H1 (cell line): ENCODE measurements at regions not wholly inside any gene's neighbourhood (a gene's known extent, or its start where the extent isn't known, plus 50 kb on each side); places are given as distances from the start of the nearest gene placed in this dataset.

Experiments used
- CTCF ChIA-PET: fragments of 300-600 bp; sonication (Branson Sonifier 250); formaldehyde crosslinking; loops from one replicate; lab custom pipeline; 2021; ENCODE audit not compliant: partially characterized antibody; lab: Charles Lee
- POLR2A ChIA-PET: fragments of 300-600 bp; sonication (Branson Sonifier 250); formaldehyde crosslinking; loops from one replicate; lab custom pipeline; 2021; ENCODE audit warnings: inconsistent platforms; ENCODE audit not compliant: partially characterized antibody; lab: Charles Lee
- DNase-seq, 2 experiments: peaks; one replicate each; pipeline versions ENCODE4 v3.0.0 to v3.0.0-alpha.2; 2010 to 2022; ENCODE audit warnings: low spot score in 2 of 2, low read depth in 1 of 2, mixed read lengths in 1 of 2
- FAIRE-seq: peaks from 2 replicates; lab custom pipeline; 2011; peaks lifted over from hg19 to GRCh38; lab: Jason Lieb, UNC
- H2AFZ ChIP-seq: 2 replicates; pipeline ENCODE4 v1.8.1; 2012; ENCODE audit warnings: low read length, inconsistent platforms
- H2AK5ac ChIP-seq: 2 replicates; pipeline ENCODE4 v1.6.1; 2013; ENCODE audit warnings: low read depth, low read length
- H2BK120ac ChIP-seq: replicated peaks from 2 replicates; pipeline ENCODE3; 2013; ENCODE audit warnings: low read depth, low read length, inconsistent platforms
- H2BK12ac ChIP-seq: 2 replicates; pipeline ENCODE4 v1.6.1; 2013; ENCODE audit warnings: low read depth, low read length
- H2BK15ac ChIP-seq: 2 replicates; pipeline ENCODE4 v1.6.1; 2013; ENCODE audit warnings: low read length
- H2BK20ac ChIP-seq: 2 replicates; pipeline ENCODE4 v1.6.1; 2013; ENCODE audit warnings: low read length
- H2BK5ac ChIP-seq: 2 replicates; pipeline ENCODE4 v1.6.1; 2013; ENCODE audit warnings: low read depth, low read length
- H3K14ac ChIP-seq: 2 replicates; pipeline ENCODE4 v1.6.1; 2013; ENCODE audit warnings: inconsistent platforms; ENCODE audit not compliant: insufficient read length
- H3K18ac ChIP-seq: 2 replicates; pipeline ENCODE4 v1.6.1; 2013; ENCODE audit warnings: low read length; ENCODE audit errors: extremely low read depth
- H3K23ac ChIP-seq: 2 replicates; pipeline ENCODE4 v1.6.1; 2013; ENCODE audit warnings: inconsistent platforms; ENCODE audit not compliant: insufficient read length
- H3K23me2 ChIP-seq: 2 replicates; pipeline ENCODE4 v1.6.1; 2013; ENCODE audit warnings: low read depth, low read length
- H3K27ac ChIP-seq: 2 replicates; pipeline ENCODE4 v1.6.1; 2011; ENCODE audit warnings: low read depth, low read length, inconsistent platforms
- H3K27me3 ChIP-seq, 4 experiments: replicated peaks in 1 of 4; 1 replicate in 1 of 4; 2 replicates in 3 of 4; pipeline versions ENCODE4 v1.6.1 to v1.8.1; 2011 to 2013; ENCODE audit warnings: low read length in 3 of 4, mild to moderate bottlenecking in 3 of 4, inconsistent platforms in 2 of 4, mixed read lengths in 2 of 4, moderate library complexity in 1 of 4; ENCODE audit not compliant: control insufficient read depth in 3 of 4, insufficient read depth in 3 of 4; ENCODE audit errors: extremely low read depth in 1 of 4
- H3K36me3 ChIP-seq, 4 experiments: 2 replicates each; pipeline versions ENCODE4 v1.6.1 to v1.8.1; 2011 to 2013; ENCODE audit warnings: mild to moderate bottlenecking in 4 of 4, low read length in 3 of 4, moderate library complexity in 2 of 4, control low read depth in 1 of 4, inconsistent platforms in 1 of 4; ENCODE audit not compliant: insufficient read depth in 4 of 4, control insufficient read depth in 2 of 4
- H3K4ac ChIP-seq: replicated peaks from 2 replicates; pipeline ENCODE3; 2013; ENCODE audit warnings: low read length, low read depth, mixed read lengths, inconsistent platforms; ENCODE audit not compliant: insufficient read length
- H3K4me1 ChIP-seq, 4 experiments: replicated peaks in 1 of 4; 1 replicate in 1 of 4; 2 replicates in 3 of 4; pipeline versions ENCODE4 v1.6.1 to v1.8.1; 2011 to 2013; ENCODE audit warnings: low read length in 3 of 4, inconsistent platforms in 2 of 4, mixed read lengths in 1 of 4; ENCODE audit not compliant: insufficient read depth in 4 of 4, control insufficient read depth in 3 of 4
- H3K4me2 ChIP-seq, 2 experiments: 2 replicates each; pipeline versions ENCODE4 v1.6.1 to v1.8.1; 2011 to 2013; ENCODE audit warnings: low read depth in 2 of 2, low read length in 2 of 2, control low read depth in 1 of 2, inconsistent platforms in 1 of 2, mild to moderate bottlenecking in 1 of 2; ENCODE audit not compliant: insufficient read depth in 1 of 2
- H3K4me3 ChIP-seq, 4 experiments: fragments of 200-600, 300-600 bp in 1 of 4; sonication (generic), shearing (Covaris generic), sonication (Bioruptor Twin) in 1 of 4; 2 replicates each; pipeline versions ENCODE4 v1.5.1 to v1.8.1; 2011 to 2016; ENCODE audit warnings: low read length in 4 of 4, low read depth in 3 of 4, control low read depth in 2 of 4, inconsistent platforms in 2 of 4, mild to moderate bottlenecking in 2 of 4, mixed read lengths in 1 of 4, moderate library complexity in 1 of 4; ENCODE audit not compliant: insufficient read depth in 2 of 4; ENCODE audit errors: extremely low read depth in 1 of 4
- H3K56ac ChIP-seq: replicated peaks from 2 replicates; pipeline ENCODE3; 2013; ENCODE audit warnings: low read depth, mild to moderate bottlenecking, mixed read lengths, low read length, inconsistent platforms; ENCODE audit not compliant: insufficient read length
- H3K79me1 ChIP-seq: 2 replicates; pipeline ENCODE4 v1.6.1; 2013; ENCODE audit warnings: low read depth, low read length, control low read depth
- H3K79me2 ChIP-seq, 2 experiments: 2 replicates each; pipeline versions ENCODE4 v1.6.1 to v1.8.1; 2012 to 2013; ENCODE audit warnings: low read length in 2 of 2, mild to moderate bottlenecking in 2 of 2, inconsistent platforms in 1 of 2; ENCODE audit not compliant: insufficient read depth in 2 of 2, control insufficient read depth in 1 of 2
- H3K9ac ChIP-seq, 4 experiments: replicated peaks in 1 of 4; 1 replicate in 1 of 4; 2 replicates in 3 of 4; pipeline versions ENCODE4 v1.6.1 to v1.8.1; 2011 to 2013; ENCODE audit warnings: low read depth in 3 of 4, low read length in 3 of 4, control low read depth in 2 of 4, mild to moderate bottlenecking in 2 of 4, moderate library complexity in 2 of 4, inconsistent platforms in 1 of 4; ENCODE audit errors: extremely low read depth in 1 of 4
- H3K9me3 ChIP-seq, 2 experiments: 2 replicates each; pipeline versions ENCODE4 v1.6.1 to v1.8.1; 2012 to 2013; ENCODE audit warnings: mild to moderate bottlenecking in 2 of 2, moderate library complexity in 2 of 2, control low read depth in 1 of 2, inconsistent platforms in 1 of 2, low read depth in 1 of 2, low read length in 1 of 2, mixed read lengths in 1 of 2; ENCODE audit not compliant: insufficient read depth in 2 of 2
- H4K20me1 ChIP-seq, 2 experiments: replicated peaks in 1 of 2; 2 replicates each; pipeline versions ENCODE3 to v1.8.1; 2011 to 2013; ENCODE audit warnings: inconsistent platforms in 2 of 2, low read length in 2 of 2, mild to moderate bottlenecking in 1 of 2; ENCODE audit not compliant: insufficient read depth in 2 of 2, control insufficient read depth in 1 of 2
- H4K5ac ChIP-seq: 2 replicates; pipeline ENCODE4 v1.6.1; 2013; ENCODE audit warnings: low read length, low read depth, mixed read lengths, inconsistent platforms; ENCODE audit not compliant: insufficient read length
- H4K8ac ChIP-seq: 2 replicates; pipeline ENCODE4 v1.8.0; 2013; ENCODE audit warnings: mild to moderate bottlenecking, moderate library complexity, low read length, inconsistent platforms; ENCODE audit not compliant: insufficient read depth; ENCODE audit errors: extremely low read depth
- H4K91ac ChIP-seq: replicated peaks from 2 replicates; pipeline ENCODE3; 2013; ENCODE audit warnings: low read length, mixed read lengths, inconsistent platforms; ENCODE audit not compliant: insufficient read length
- CBX5 ChIP-seq: fragments of 300-800, 300-1000 bp; sonication (generic); IDR thresholded peaks from 2 replicates; pipeline ENCODE4 v1.7.1; 2016; ENCODE audit warnings: antibody characterized with exemption, low read length, low read depth
- CREB1 ChIP-seq: IDR thresholded peaks from 2 replicates; pipeline ENCODE4 v1.6.1; 2012; ENCODE audit warnings: inconsistent platforms
- CTBP2 ChIP-seq: IDR thresholded peaks from 2 replicates; pipeline ENCODE4 v1.7.0; 2011; ENCODE audit warnings: borderline replicate concordance, mild to moderate bottlenecking, moderate library complexity, mixed read lengths, low read length; ENCODE audit not compliant: insufficient read depth, insufficient read length
- JUN ChIP-seq: IDR thresholded peaks from 2 replicates; pipeline ENCODE4 v1.6.1; 2011; ENCODE audit warnings: low read depth, mild to moderate bottlenecking, improper control_type of control experiment, low read length
- RAD21 ChIP-seq, 2 experiments: IDR thresholded peaks in 1 of 2; conservative IDR thresholded peaks in 1 of 2; 2 replicates each; pipeline ENCODE4 v1.6.1; 2011; ENCODE audit warnings: low read depth in 2 of 2, low read length in 2 of 2, improper control_type of control experiment in 1 of 2, inconsistent platforms in 1 of 2, mild to moderate bottlenecking in 1 of 2, moderate library complexity in 1 of 2
- SP2 ChIP-seq: IDR thresholded peaks from 2 replicates; pipeline ENCODE4 v1.6.1; 2012; ENCODE audit warnings: mild to moderate bottlenecking, low read length, inconsistent platforms
- TAF7 ChIP-seq: optimal IDR thresholded peaks from 2 replicates; pipeline ENCODE3; 2011; ENCODE audit warnings: low read depth, mild to moderate bottlenecking, inconsistent platforms, low read length, moderate library complexity, borderline replicate concordance
- WGBS, 2 experiments: shearing (Covaris generic) in 1 of 2; methylation state at CpG; one replicate each; pipeline versions ENCODE4 v1.1.6 to v1.1.7; 2013 to 2015; ENCODE audit warnings: low lambda C conversion rate in 2 of 2, mixed read lengths in 2 of 2, inconsistent platforms in 1 of 2, low coverage in 1 of 2, missing lambda C conversion rate in 1 of 2; ENCODE audit not compliant: insufficient replicate concordance in 2 of 2, insufficient coverage in 1 of 2, insufficient read length in 1 of 2; ENCODE audit errors: extremely low coverage in 1 of 2, missing lambda C conversion rate in 1 of 2; 5-methylcytosine and 5-hydroxymethylcytosine counted together

DNA sequence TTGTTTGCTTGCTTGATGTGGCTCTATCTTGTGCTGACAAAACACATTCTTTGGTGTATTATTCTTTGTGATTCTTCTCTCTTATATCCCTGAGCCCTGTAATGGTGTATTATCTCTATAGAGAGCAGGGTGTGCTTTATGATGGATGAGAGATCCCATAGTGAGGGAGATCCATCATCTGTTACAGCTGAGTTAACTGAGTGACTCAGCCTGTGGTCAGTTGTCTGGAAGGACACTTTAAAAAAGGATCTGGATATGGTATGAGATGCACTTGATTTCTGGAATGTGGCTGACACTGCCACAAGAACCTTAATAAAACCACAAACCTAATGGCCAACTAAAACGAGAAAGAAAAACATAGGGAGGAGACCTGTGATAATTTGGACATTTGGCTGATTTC lies 461.4 kb upstream of the SYT1 start:
- H3K4me3 ChIP-seq = no peak overlapping the region
- 69% methylated on average over 1 of the region's 1 CpG; no CpG with 5 or more reads in 1 of the 2 experiments for WGBS, 2 experiments
- no peak overlapping the region for H3K9ac ChIP-seq
- no peak overlapping the region for H2AFZ ChIP-seq
- no peak overlapping the region for H2BK20ac ChIP-seq
- FAIRE-seq = no peak
- DNase-seq = no peak
- no peaks in the 10 kb centered on the region for H3K36me3 ChIP-seq
- H4K91ac ChIP-seq = no peak overlapping the region
- no peaks in the 10 kb centered on the region for H3K79me2 ChIP-seq
- ChIA-PET POLR2A (no interaction called here), CTCF (no interaction called here)
- H4K20me1 ChIP-seq = no peaks in the 10 kb centered on the region
- H3K79me1 ChIP-seq = no peaks in the 10 kb centered on the region
- no peak overlapping the region for H2BK15ac ChIP-seq
- H2BK12ac ChIP-seq = no peak overlapping the region
- H3K18ac ChIP-seq = no peak overlapping the region
- H3K23me2 ChIP-seq = no peaks in the 10 kb centered on the region
- H3K9me3 ChIP-seq = no peaks in the 10 kb centered on the region
- H3K4me2 ChIP-seq = no peak overlapping the region
- TF ChIP-seq CTBP2 (no peak), JUN (no peak), TAF7 (no peak), CBX5 (no peak), CREB1 (no peak), RAD21 (IDR thresholded peaks at IDR 0.05 in 1 of 2, conservative IDR thresholded peaks at IDR 0.05 in 1 of 2; ENCODE audit: low read depth in 2 of 2, low read length in 2 of 2) (no peak), SP2 (no peak)
- no peak overlapping the region for H4K8ac ChIP-seq
- H3K4ac ChIP-seq = no peak overlapping the region
- H3K23ac ChIP-seq = no peak overlapping the region
- no peak overlapping the region for H2AK5ac ChIP-seq
- no peak overlapping the region for H3K14ac ChIP-seq
- H2BK5ac ChIP-seq = no peak overlapping the region
- no peaks in the 10 kb centered on the region for H3K27me3 ChIP-seq
- no peak overlapping the region for H4K5ac ChIP-seq
- H3K27ac ChIP-seq = no peak overlapping the region
- peaks cover 2 to 18% (median 4%) of the 10 kb centered on the region in 4 experiments; a peak in 5 of 7 replicates for H3K4me1 ChIP-seq
- H3K56ac ChIP-seq = no peak overlapping the region
- no peak overlapping the region for H2BK120ac ChIP-seq
